Stimulated activated CD4-positive, alpha-beta T cell treated with anti-CD3 and anti-CD28 coated beads, Interleukin-12 subunit alpha, Interleukin-12 subunit beta, amount 100 ng/mL, for 4 hours (primary cell): ENCODE measurements at regions not wholly inside any gene's neighbourhood (a gene's known extent, or its start where the extent isn't known, plus 50 kb on each side); places are given as distances from the start of the nearest gene placed in this dataset.
"Not testable (repeated sequence)": the region's sequence is repeated elsewhere in the genome, so short reads cannot be mapped to it uniquely, and the experiment has no call there.

Experiments
- DNase-seq: peaks from one replicate; pipeline ENCODE4 v3.0.0-alpha.2; 2020

- no peak for DNase-seq
Measured at GRCh38 chr2:83860320-83860719, 598.8 kb downstream of the SUCLG1 start.

- no peak for DNase-seq
Measured at GRCh38 chr2:83859553-83859952, 599.5 kb downstream of the SUCLG1 start.

DNA sequence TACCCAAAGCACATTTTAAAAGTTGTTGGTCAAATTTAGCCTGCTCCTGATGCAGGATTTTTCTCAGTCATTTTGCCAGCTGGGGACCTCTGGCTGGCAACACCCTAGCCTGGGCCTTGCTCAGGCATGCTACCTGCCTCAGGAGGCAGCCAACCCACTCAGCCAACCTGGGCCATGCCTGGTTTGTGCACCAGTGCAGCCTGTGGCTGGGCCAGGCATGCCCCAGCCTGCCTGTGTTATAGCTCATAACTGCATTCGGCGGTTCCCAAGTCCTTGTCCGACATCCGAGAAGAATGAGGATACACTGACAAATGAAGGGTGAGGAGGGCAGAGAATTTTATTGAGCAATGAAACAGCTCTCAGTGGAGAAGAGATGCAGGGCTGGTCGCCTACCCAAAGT lies 608.0 kb downstream of the SUCLG1 start:
- no peak for DNase-seq

DNA sequence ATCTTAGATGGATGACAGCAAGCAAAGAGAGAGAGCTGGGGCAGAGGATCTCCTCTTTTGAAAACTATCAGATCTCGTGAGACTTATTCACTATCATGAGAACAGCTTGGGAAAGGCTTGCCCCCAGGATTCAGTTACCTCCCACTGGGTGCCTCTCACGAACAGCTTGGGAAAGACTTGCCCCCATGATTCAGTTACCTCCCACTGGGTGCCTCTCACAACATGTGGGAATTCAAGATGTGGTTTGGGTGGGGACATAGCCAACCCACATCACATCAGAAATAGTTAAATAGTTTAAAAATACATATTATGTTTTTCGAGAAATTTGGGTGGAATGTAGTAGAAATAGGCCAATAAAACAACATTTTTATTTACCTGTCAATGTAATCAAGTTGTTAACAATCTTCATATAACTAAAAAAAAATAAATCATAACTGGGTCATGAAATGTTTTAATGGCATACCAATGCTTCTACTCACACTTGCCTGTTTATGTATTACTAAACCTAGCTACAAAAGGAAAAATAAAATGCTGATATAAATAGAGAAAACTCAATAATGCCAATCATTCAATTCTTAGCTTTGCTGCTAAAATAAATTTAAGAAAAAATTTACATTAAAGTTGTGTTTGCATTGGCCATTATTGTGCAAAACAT lies 608.9 kb downstream of the SUCLG1 start:
- no peak for DNase-seq

- DNase-seq = no peak
Measured at GRCh38 chr2:83844490-83844889, 614.6 kb downstream of the SUCLG1 start.

- no peak for DNase-seq
Measured at GRCh38 chr2:83842421-83842820, 616.7 kb downstream of the SUCLG1 start.

GRCh38 chr2:83837823-83838222 lies 621.3 kb downstream of the SUCLG1 start:
- no peak for DNase-seq

DNA sequence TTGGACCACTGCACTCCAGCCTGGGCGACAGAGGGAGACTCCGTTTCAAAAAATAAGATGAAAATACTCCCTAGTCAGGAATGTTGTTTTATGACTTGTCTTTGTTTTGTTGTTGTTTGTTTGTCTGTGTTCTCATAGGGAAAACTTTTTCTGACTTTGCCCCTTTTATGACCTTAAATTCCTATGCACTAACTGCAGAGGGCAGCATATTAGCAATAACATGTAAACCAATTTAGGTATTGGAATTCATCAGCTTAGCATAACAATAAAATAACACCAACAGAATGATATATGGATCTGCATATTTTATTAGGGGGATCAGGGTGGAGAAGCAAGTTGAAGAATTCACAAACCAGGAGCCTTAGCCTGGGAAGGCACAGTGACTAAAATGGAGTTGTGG lies 631.5 kb downstream of the SUCLG1 start:
- DNase-seq = no peak

- no peak for DNase-seq
Measured at GRCh38 chr2:83826577-83826976, 632.5 kb downstream of the SUCLG1 start.

GRCh38 chr2:83823229-83823628 lies 635.9 kb downstream of the SUCLG1 start:
- DNase-seq = no peak

GRCh38 chr2:83817511-83817910 lies 641.6 kb downstream of the SUCLG1 start:
- no peak for DNase-seq

DNA sequence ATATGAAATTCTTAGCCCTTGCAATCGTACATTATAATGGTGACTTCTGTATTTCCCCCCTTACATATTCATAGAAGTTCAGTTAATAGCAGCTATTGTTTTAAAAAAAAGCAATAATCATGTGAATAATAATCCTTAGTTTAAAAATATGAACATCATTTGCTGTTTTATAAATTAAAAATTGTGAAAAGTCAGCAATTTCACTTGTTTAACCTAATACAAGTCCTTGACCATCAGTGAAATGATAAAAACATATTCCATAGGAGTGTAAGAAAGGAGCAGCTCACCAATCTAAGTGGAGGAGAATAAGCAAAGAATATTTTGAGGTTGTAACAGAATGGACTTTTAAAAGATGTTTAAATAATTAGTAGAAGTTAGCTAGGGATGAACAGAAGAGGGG lies 650.2 kb downstream of the SUCLG1 start:
- no peak for DNase-seq

GRCh38 chr2:83802604-83803003 lies 656.5 kb downstream of the SUCLG1 start:
- no peak for DNase-seq

DNA sequence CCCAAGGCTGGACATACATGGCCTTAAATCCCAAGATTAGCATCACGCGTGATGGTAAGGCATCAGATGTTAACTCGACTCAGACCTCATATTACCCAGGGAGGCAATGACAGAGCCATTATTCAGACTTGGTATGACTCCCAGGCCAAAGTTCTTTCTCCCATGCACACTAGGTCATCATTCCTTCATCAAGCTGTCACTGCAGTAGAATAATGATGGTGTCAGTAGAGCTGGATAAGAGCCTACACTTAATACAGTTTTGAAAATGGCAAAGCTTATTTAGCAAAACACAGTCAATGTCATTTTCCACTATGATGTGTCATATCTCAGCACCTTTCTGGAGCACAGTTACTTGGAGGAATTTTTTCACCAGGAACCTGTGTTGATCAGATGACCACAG lies 663.3 kb downstream of the SUCLG1 start:
- no peak for DNase-seq

DNA sequence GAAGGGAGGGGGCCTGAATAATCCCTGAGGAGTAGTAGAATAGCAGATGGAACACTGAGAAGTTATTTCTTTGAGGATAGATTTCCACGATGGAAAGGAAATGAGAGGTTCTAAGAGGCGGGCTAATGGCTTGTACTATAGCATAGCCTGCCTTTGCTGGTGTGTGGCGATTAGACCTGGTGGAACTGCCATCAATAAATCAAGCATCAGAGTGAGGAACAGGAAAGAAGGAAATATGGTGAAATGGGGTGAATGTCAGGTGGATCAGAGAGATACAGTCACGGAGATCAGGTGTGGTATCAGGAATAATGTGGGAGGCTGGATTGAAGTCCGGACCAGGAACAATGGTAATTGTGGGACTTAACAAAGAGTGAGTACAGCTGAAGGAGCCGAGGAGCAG lies 668.6 kb downstream of the SUCLG1 start:
- not testable (repeated sequence) for DNase-seq

GRCh38 chr2:83789674-83790073 lies 669.4 kb downstream of the SUCLG1 start:
- DNase-seq = not testable (repeated sequence)

DNA sequence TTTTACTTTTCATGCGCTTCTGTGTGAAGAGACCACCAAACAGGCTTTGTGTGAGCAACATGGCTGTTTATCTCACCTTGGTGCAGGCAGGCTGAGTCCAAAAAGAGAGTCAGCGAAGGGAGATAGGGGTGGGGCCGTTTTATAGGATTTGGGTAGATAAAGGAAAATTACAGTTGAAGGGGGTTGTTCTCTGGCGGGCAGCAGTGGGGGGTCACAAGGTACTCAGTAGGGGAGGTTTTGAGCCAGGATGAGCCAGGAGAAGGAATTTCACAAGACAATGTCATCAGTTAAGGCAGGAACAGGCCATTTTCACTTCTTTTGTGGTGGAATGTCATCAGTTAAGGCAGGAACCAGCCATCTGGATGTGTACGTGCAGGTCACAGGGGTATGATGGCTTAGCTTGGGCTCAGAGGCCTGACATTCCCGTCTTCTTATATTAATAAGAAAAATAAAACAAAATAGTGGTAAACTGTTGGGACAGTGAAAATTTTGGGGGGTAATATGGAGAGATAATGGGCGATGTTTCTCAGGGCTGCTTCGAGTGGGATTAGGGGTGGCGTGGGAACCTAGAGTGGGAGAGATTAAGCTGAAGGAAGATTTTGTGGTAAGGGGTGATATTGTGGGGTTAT lies 670.0 kb downstream of the SUCLG1 start:
- DNase-seq = not testable (repeated sequence)

DNA sequence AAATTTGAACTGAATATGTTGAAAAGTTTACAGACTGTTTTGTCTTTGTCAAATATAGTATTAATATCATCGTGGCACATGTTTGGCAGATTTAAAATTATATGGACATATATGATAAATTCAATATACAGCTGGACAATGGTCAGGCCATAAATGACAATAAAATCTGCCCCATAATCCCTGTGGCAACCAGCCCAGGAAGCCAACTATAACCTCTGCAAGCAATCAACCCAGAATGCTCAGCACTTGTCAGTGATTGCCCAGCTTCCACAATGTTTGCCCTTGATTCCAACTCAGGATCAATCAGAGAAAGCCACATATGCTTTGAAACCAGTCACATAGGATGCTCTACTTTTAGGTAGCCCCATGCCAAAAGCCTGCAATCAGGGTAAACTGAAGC lies 671.9 kb downstream of the SUCLG1 start:
- DNase-seq = no peak

GRCh38 chr2:83786140-83786539 lies 672.9 kb downstream of the SUCLG1 start:
- no peak for DNase-seq

DNA sequence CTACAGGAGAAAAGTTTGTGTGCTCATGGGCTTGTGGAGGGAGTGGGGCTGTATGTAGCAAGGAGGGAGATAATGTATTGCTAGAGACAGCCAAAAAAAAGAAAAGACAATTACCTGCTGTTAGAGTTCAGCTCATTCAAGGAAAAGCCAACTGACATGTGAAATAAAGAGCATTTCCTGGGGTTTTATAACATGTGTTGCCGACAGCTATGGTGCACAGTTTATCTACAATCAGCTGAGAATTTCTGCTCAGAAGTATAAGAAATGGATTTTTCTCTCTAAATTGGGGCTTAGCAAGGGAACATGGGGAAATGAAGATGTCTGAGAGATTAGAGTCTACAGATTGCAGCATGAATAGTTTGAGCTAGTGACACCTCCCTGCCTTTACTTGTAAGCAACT lies 674.1 kb downstream of the SUCLG1 start:
- no peak for DNase-seq

DNA sequence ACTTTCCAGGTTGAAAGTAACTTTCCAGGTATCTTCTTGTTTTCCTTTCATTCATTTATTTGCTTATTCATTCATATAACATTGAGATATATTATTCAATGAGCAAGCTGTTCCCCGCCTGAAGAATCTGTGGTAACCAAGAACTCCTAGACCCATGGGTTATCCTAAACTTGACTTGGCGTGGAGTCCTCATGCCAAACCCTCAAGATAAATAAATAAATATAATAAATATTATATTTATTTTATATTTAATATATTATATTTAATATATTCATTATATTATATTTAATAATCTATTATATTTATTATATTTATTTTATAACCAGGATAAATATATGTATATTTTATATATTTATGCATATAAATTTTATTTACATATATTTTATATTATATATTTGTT lies 674.8 kb downstream of the SUCLG1 start:
- no peak for DNase-seq

- no peak for DNase-seq
Measured at GRCh38 chr2:83782122-83782521, 677.0 kb downstream of the SUCLG1 start.

GRCh38 chr2:83764447-83765005 lies 694.6 kb downstream of the SUCLG1 start:
- no peak for DNase-seq

- no peak for DNase-seq
Measured at GRCh38 chr2:83757329-83757728, 701.8 kb downstream of the SUCLG1 start.

GRCh38 chr2:83756219-83756618 lies 702.9 kb downstream of the SUCLG1 start:
- no peak for DNase-seq
